GM19023 (cell line): ENCODE measurements at regions not wholly inside any gene's neighbourhood (a gene's known extent, or its start where the extent isn't known, plus 50 kb on each side); places are given as distances from the start of the nearest gene placed in this dataset.
"Not testable (repeated sequence)": the region's sequence is repeated elsewhere in the genome, so short reads cannot be mapped to it uniquely, and the experiment has no call there.

ENCODE experiments used
- ATAC-seq: cut with Tn5 transposase; IDR thresholded peaks from one replicate; pipeline ENCODE4 v1.9.1; 2021; ENCODE audit warnings: mild to moderate bottlenecking, moderate library complexity; ENCODE audit not compliant: unreplicated experiment

GRCh38 chr5:154702477-154702876 lies 52.7 kb upstream of the LARP1 start:
- no peak for ATAC-seq

- ATAC-seq: not testable (repeated sequence)
Measured at GRCh38 chr5:154701725-154702124, 53.5 kb upstream of the LARP1 start.

- ATAC-seq: no peak
Measured at GRCh38 chr5:154701181-154701580, 54.0 kb upstream of the LARP1 start.

GRCh38 chr5:154700289-154700928 lies 54.8 kb upstream of the LARP1 start:
- not testable (repeated sequence) for ATAC-seq

- no peak for ATAC-seq
Measured at GRCh38 chr5:154698763-154699162, 56.4 kb upstream of the LARP1 start.

GRCh38 chr5:154697371-154697770 lies 57.8 kb upstream of the LARP1 start:
- no peak for ATAC-seq

GRCh38 chr5:154696891-154697290 lies 58.3 kb upstream of the LARP1 start:
- ATAC-seq: no peak

GRCh38 chr5:154694159-154694558 lies 61.0 kb upstream of the LARP1 start:
- no peak for ATAC-seq

GRCh38 chr5:154690488-154690887 lies 64.7 kb upstream of the LARP1 start:
- ATAC-seq: no peak

- no peak for ATAC-seq
Measured at GRCh38 chr5:154686490-154686889, 68.7 kb upstream of the LARP1 start.

GRCh38 chr5:154683101-154683880 lies 71.9 kb upstream of the LARP1 start:
- peak; percentile 62 for ATAC-seq

GRCh38 chr5:154679501-154679900 lies 75.7 kb upstream of the LARP1 start:
- no peak for ATAC-seq

- ATAC-seq: no peak
Measured at GRCh38 chr5:154677921-154678320, 77.3 kb upstream of the LARP1 start.

- ATAC-seq: no peak
Measured at GRCh38 chr5:154676508-154676907, 78.7 kb upstream of the LARP1 start.

GRCh38 chr5:154674029-154674428 lies 81.1 kb upstream of the LARP1 start:
- no peak for ATAC-seq

- no peak for ATAC-seq
Measured at GRCh38 chr5:154673506-154673905, 81.7 kb upstream of the LARP1 start.

- ATAC-seq: not testable (repeated sequence)
Measured at GRCh38 chr5:154669913-154670312, 85.3 kb upstream of the LARP1 start.

GRCh38 chr5:154669402-154669801 lies 85.8 kb upstream of the LARP1 start:
- no peak for ATAC-seq

- ATAC-seq: no peak
Measured at GRCh38 chr5:154664869-154665268, 90.3 kb upstream of the LARP1 start.

GRCh38 chr5:154663424-154663823 lies 91.8 kb upstream of the LARP1 start:
- no peak for ATAC-seq

GRCh38 chr5:154654486-154655371 lies 100.4 kb upstream of the LARP1 start:
- no peak for ATAC-seq
